AG04450 (cell line): ENCODE measurements at regions not wholly inside any gene's neighbourhood (a gene's known extent, or its start where the extent isn't known, plus 50 kb on each side); places are given as distances from the start of the nearest gene placed in this dataset.
A peak's percentile ranks its signal among the peaks of the same experiment; 100 is the strongest.

Experiments used
- CTCF ChIA-PET: fragments of 300-600, 350-600 bp; formaldehyde crosslinking; extraction: SDS; loops from one replicate; lab custom pipeline; 2022; ENCODE audit warnings: antibody characterized with exemption, inconsistent platforms; lab: Charles Lee
- POLR2A ChIA-PET: fragments of 350-600 bp; formaldehyde crosslinking; extraction: SDS; loops from one replicate; lab custom pipeline; 2021; ENCODE audit warnings: antibody characterized with exemption, inconsistent platforms; lab: Yijun Ruan, JAX
- DNase-seq: peaks from one replicate; pipeline ENCODE4 v3.0.0-alpha.2; 2011; ENCODE audit warnings: low read depth, low spot score
- H3K27ac ChIP-seq: one replicate; pipeline ENCODE4 v1.5.1; 2012; ENCODE audit warnings: low read depth, low read length, control low read depth
- H3K27me3 ChIP-seq: one replicate; pipeline ENCODE4 v1.6.0; 2012; ENCODE audit warnings: low read length; ENCODE audit not compliant: control insufficient read depth, insufficient read depth
- H3K4me3 ChIP-seq: 2 replicates; pipeline ENCODE4 v1.5.1; 2011; ENCODE audit warnings: mild to moderate bottlenecking, low read depth, low read length, control low read depth
- H3K9me3 ChIP-seq: 2 replicates; pipeline ENCODE4 v1.5.1; 2012; ENCODE audit warnings: low read length; ENCODE audit not compliant: control insufficient read depth, insufficient read depth
- CTCF ChIP-seq: IDR thresholded peaks from 2 replicates; pipeline ENCODE4 v1.5.1; 2011; ENCODE audit warnings: low read depth, low read length, control low read depth, inconsistent platforms

- DNase-seq, result peak; percentile 86
- no peak for TF ChIP-seq CTCF
- Histone ChIP-seq H3K27me3 (no peaks in the 10 kb centered on the region), H3K9me3 (no peaks in the 10 kb centered on the region), H3K27ac (peak overlapping the region; percentile 47), H3K4me3 (no peak overlapping the region)
- POLR2A ChIA-PET, result no interaction called here
- CTCF ChIA-PET, result no interaction called here
These were observed 50.0 kb upstream of the ACYP2 start for GRCh38 chr2:54065411-54065810.

GRCh38 chr2:54063967-54064535 lies 51.4 kb upstream of the ACYP2 start:
- no peak for DNase-seq
- ChIA-PET CTCF (no interaction called here), POLR2A (no interaction called here)
- Histone ChIP-seq H3K9me3 (no peaks in the 10 kb centered on the region), H3K27ac (no peak overlapping the region), H3K27me3 (no peaks in the 10 kb centered on the region), H3K4me3 (no peak overlapping the region)
- no peak for TF ChIP-seq CTCF

GRCh38 chr2:54062401-54062800 lies 53.0 kb upstream of the ACYP2 start:
- no peaks in the 10 kb centered on the region for H3K9me3 ChIP-seq
- TF ChIP-seq CTCF, result no peak
- no peak overlapping the region for H3K4me3 ChIP-seq
- CTCF ChIA-PET, result no interaction called here
- POLR2A ChIA-PET, result interaction anchor here (1.2 kb wide), 1 partner anchor 14 kb away, joined by 3 read pairs; no protein-coding TSS in a partner anchor
- DNase-seq, result no peak
- no peak overlapping the region for H3K27ac ChIP-seq
- H3K27me3 ChIP-seq, result no peaks in the 10 kb centered on the region

GRCh38 chr2:54061272-54061671 lies 54.1 kb upstream of the ACYP2 start:
- ChIA-PET CTCF (no interaction called here), POLR2A (interaction anchor here (1.2 kb wide), 1 partner anchor 13 kb away, joined by 3 read pairs; no protein-coding TSS in a partner anchor)
- no peak for TF ChIP-seq CTCF
- no peaks in the 10 kb centered on the region for H3K9me3 ChIP-seq
- H3K27ac ChIP-seq, result no peak overlapping the region
- no peaks in the 10 kb centered on the region for H3K27me3 ChIP-seq
- H3K4me3 ChIP-seq, result no peak overlapping the region
- DNase-seq, result no peak

- ChIA-PET CTCF (no interaction called here), POLR2A (no interaction called here)
- DNase-seq, result no peak
- Histone ChIP-seq H3K9me3 (no peaks in the 10 kb centered on the region), H3K27ac (no peak overlapping the region), H3K4me3 (no peak overlapping the region), H3K27me3 (no peaks in the 10 kb centered on the region)
- TF ChIP-seq CTCF, result no peak
These were observed 55.4 kb upstream of the ACYP2 start for GRCh38 chr2:54059986-54060385.
